ENCODE measurements at regions not wholly inside any gene's neighbourhood (a gene's known extent, or its start where the extent isn't known, plus 50 kb on each side); places are given as distances from the start of the nearest gene placed in this dataset.

DNA sequence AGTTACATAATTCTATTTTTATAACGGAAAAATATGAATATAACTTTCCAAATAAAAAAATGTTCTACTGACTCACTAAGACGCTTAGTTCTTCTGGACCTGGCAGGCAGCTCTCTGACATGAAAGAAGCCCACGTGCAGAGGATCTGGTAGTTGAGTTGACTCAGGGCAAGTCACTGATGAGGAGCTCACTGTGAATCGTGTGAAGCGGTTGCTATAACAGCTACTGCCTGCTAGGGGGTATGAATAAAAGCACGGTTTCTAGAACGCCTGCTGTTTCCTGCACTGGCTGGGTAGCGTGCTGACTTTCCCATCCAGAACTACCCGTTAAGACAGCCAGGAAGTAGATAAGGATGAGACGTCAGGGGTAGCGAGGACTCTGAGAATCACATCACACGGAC is 54.7 kb upstream of the WASF3 start:
- TF ChIP-seq, protein P1, sequence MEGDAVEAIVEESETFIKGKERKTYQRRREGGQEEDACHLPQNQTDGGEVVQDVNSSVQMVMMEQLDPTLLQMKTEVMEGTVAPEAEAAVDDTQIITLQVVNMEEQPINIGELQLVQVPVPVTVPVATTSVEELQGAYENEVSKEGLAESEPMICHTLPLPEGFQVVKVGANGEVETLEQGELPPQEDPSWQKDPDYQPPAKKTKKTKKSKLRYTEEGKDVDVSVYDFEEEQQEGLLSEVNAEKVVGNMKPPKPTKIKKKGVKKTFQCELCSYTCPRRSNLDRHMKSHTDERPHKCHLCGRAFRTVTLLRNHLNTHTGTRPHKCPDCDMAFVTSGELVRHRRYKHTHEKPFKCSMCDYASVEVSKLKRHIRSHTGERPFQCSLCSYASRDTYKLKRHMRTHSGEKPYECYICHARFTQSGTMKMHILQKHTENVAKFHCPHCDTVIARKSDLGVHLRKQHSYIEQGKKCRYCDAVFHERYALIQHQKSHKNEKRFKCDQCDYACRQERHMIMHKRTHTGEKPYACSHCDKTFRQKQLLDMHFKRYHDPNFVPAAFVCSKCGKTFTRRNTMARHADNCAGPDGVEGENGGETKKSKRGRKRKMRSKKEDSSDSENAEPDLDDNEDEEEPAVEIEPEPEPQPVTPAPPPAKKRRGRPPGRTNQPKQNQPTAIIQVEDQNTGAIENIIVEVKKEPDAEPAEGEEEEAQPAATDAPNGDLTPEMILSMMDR (IDR thresholded peaks at IDR 0.05; ENCODE audit: insufficient read depth, low read length, poor library complexity, severe bottlenecking): no peak
- no peak for TF ChIP-seq EZH2phosphoT487 (conservative IDR thresholded peaks at IDR 0.05; ENCODE audit: low read length)
